MCF 10A (cell line): ENCODE measurements at regions not wholly inside any gene's neighbourhood (a gene's known extent, or its start where the extent isn't known, plus 50 kb on each side); places are given as distances from the start of the nearest gene placed in this dataset.
"Not testable (repeated sequence)": the region's sequence is repeated elsewhere in the genome, so short reads cannot be mapped to it uniquely, and the experiment has no call there.

Experiments
- BruUV-seq: library from RNA; stranded (reverse); fragments of 400-500 nt; replicated peaks from 2 replicates; lab custom pipeline; 2021; lab: Mats Ljungman, UMichigan
- CTCF ChIA-PET: fragments of 300-600 bp; sonication (Branson Sonifier 250); formaldehyde crosslinking; extraction: SDS; loops from one replicate; lab custom pipeline; 2021; ENCODE audit warnings: antibody characterized with exemption, inconsistent platforms; lab: Yijun Ruan, JAX
- POLR2A ChIA-PET: fragments of 300-600, 350-650 bp; sonication (Branson Sonifier 250); formaldehyde crosslinking; extraction: SDS; loops from one replicate; lab custom pipeline; 2020; ENCODE audit warnings: antibody characterized with exemption, inconsistent platforms; lab: Yijun Ruan, JAX
- DNase-seq: peaks from one replicate; pipeline ENCODE4 v3.0.0-alpha.2; 2018; ENCODE audit not compliant: unreplicated experiment
- H3K27ac Mint-ChIP-seq: one replicate; pipeline ENCODE4 v1.8.0; 2022; ENCODE audit warnings: mild to moderate bottlenecking, low read depth, mixed read lengths; ENCODE audit not compliant: unreplicated experiment
- H3K27me3 Mint-ChIP-seq: one replicate; pipeline ENCODE4 v1.8.0; 2022; ENCODE audit warnings: mixed read lengths; ENCODE audit not compliant: insufficient read depth, unreplicated experiment
- H3K36me3 Mint-ChIP-seq: one replicate; pipeline ENCODE4 v1.8.0; 2022; ENCODE audit warnings: mild to moderate bottlenecking, moderate library complexity, mixed read lengths; ENCODE audit not compliant: insufficient read depth, unreplicated experiment
- H3K4me1 Mint-ChIP-seq: one replicate; pipeline ENCODE4 v1.8.0; 2022; ENCODE audit warnings: mixed read lengths; ENCODE audit not compliant: insufficient read depth, unreplicated experiment
- H3K4me3 Mint-ChIP-seq: one replicate; pipeline ENCODE4 v1.8.0; 2022; ENCODE audit warnings: mild to moderate bottlenecking, moderate library complexity, mixed read lengths; ENCODE audit not compliant: unreplicated experiment
- H3K9me3 Mint-ChIP-seq: one replicate; pipeline ENCODE4 v1.8.0; 2022; ENCODE audit warnings: mixed read lengths; ENCODE audit not compliant: unreplicated experiment
- intact Hi-C: fragments of 100-400 bp; cut with micrococcal nuclease; formaldehyde crosslinking; loops from 2 replicates; pipeline ENCODE4 v1.14.1; 2022
- TF ChIP-seq, protein P1 (sequence below): fragments of 200-600 bp; IDR thresholded peaks from one replicate; pipeline ENCODE4 v1.8.0; 2022; ENCODE audit warnings: antibody characterized with exemption, mild to moderate bottlenecking; ENCODE audit not compliant: unreplicated experiment

DNA sequence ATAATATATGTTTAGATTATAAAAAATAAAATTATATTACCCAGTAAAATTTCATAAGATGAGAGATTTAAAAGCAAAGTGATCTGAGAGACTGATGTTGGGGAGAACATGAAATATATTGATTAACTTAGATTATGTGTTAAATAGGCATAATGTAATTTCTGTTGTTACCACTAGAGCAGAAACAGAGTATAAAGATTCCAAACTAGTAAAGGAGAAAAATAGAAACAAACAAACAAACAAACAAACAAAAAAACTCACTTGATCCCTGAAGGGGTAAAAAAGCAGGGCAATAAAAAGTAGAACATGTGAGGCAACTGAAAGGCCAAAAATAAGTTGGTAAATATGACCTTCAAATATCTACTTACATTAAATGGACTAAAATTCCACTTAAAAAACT lies 640.4 kb upstream of the RGS18 start:
- H3K36me3 Mint-ChIP-seq: no peaks in the 10 kb centered on the region
- TF ChIP-seq, protein P1, sequence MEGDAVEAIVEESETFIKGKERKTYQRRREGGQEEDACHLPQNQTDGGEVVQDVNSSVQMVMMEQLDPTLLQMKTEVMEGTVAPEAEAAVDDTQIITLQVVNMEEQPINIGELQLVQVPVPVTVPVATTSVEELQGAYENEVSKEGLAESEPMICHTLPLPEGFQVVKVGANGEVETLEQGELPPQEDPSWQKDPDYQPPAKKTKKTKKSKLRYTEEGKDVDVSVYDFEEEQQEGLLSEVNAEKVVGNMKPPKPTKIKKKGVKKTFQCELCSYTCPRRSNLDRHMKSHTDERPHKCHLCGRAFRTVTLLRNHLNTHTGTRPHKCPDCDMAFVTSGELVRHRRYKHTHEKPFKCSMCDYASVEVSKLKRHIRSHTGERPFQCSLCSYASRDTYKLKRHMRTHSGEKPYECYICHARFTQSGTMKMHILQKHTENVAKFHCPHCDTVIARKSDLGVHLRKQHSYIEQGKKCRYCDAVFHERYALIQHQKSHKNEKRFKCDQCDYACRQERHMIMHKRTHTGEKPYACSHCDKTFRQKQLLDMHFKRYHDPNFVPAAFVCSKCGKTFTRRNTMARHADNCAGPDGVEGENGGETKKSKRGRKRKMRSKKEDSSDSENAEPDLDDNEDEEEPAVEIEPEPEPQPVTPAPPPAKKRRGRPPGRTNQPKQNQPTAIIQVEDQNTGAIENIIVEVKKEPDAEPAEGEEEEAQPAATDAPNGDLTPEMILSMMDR: no peak
- POLR2A ChIA-PET: no interaction called here
- no TSS peak for BruUV-seq
- H3K4me3 Mint-ChIP-seq: no peak overlapping the region
- H3K9me3 Mint-ChIP-seq: no peaks in the 10 kb centered on the region
- H3K4me1 Mint-ChIP-seq: no peaks in the 10 kb centered on the region
- no peaks in the 10 kb centered on the region for H3K27me3 Mint-ChIP-seq
- intact Hi-C loops: no loop called here
- H3K27ac Mint-ChIP-seq: no peak overlapping the region
- DNase-seq: no peak
- CTCF ChIA-PET: no interaction called here

DNA sequence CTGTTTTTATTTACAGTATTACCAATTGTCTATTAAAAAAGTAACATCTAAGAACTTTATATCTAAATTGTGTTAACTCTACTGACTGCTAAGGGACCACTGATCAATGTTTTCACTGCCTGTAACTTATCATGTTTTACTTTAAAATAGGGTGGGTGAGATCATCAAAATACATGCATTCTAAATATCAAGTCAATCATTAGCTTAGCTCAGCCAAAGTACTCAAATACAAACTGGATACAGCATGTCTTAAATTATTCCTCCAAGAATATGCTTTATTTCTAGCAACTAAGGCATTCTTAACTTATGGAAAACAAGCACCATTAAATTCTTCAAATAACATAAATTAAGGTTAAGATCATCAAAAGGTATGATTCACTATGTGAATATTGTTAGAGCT lies 638.7 kb upstream of the RGS18 start:
- intact Hi-C loops: no loop called here
- ChIA-PET POLR2A (no interaction called here), CTCF (interaction anchor here (0.7 kb wide), 1 partner anchor 514 kb away, joined by 3 read pairs; no protein-coding TSS in a partner anchor)
- TF ChIP-seq, protein P1: no peak
- Mint-ChIP-seq H3K27me3 (no peaks in the 10 kb centered on the region), H3K9me3 (no peaks in the 10 kb centered on the region), H3K4me1 (no peaks in the 10 kb centered on the region), H3K36me3 (no peaks in the 10 kb centered on the region), H3K27ac (no peak overlapping the region), H3K4me3 (no peak overlapping the region)
- no peak for DNase-seq
- no TSS peak for BruUV-seq

DNA sequence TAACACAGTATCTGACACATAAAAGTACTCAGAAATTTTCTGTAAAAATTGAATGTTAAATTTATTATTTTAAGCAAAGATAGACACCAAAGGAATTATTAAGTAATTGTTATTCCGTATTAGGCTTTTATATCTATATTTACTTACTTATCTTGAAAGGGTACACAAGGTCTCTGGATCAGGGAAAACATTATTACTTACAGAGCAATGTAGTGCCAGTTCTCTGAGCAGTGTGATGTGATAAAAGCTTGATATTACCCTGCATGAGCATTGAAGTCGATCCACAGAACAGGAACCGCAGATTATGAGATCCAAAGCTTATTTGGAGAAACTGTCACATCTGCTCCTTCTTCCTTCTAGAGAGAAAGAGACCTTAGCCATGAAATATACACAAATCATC lies 637.9 kb upstream of the RGS18 start:
- H3K27ac Mint-ChIP-seq: no peak overlapping the region
- H3K36me3 Mint-ChIP-seq: no peaks in the 10 kb centered on the region
- no peaks in the 10 kb centered on the region for H3K4me1 Mint-ChIP-seq
- H3K4me3 Mint-ChIP-seq: no peak overlapping the region
- no TSS peak for BruUV-seq
- ChIA-PET POLR2A (no interaction called here), CTCF (interaction anchor here (0.6 kb wide), 2 partner anchors 20 to 347 kb away, joined by 3 read pairs; no protein-coding TSS in a partner anchor)
- no peak for DNase-seq
- H3K27me3 Mint-ChIP-seq: no peaks in the 10 kb centered on the region
- no peaks in the 10 kb centered on the region for H3K9me3 Mint-ChIP-seq
- intact Hi-C loops: no loop called here
- TF ChIP-seq, protein P1: no peak

DNA sequence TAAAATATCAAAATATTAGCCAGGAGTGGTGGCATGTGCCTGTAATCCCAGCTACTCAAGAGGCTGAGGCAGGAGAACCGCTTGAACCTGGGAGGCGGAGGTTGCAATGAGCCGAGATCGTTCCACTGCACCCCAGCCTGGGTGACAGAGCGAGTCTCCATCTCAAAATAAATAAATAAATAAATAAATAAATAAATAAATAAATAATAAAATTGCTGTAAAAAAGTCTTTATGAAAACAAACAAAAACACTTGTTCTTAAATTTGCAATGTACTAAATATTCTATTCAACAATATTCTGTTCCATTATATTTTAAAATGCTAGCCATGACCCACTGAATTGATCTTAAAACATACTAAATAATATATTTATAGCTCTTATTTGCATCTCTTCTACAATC lies 632.3 kb upstream of the RGS18 start:
- H3K27ac Mint-ChIP-seq, H3K4me1 Mint-ChIP-seq, DNase-seq, H3K27me3 Mint-ChIP-seq, BruUV-seq, POLR2A ChIA-PET, H3K36me3 Mint-ChIP-seq, intact Hi-C loops, H3K4me3 Mint-ChIP-seq, H3K9me3 Mint-ChIP-seq: not testable (repeated sequence)
- CTCF ChIA-PET: interaction anchor here (0.6 to 0.7 kb wide), 3 partner anchors 45 to 232 kb away, joined by 3 read pairs; no protein-coding TSS in a partner anchor

DNA sequence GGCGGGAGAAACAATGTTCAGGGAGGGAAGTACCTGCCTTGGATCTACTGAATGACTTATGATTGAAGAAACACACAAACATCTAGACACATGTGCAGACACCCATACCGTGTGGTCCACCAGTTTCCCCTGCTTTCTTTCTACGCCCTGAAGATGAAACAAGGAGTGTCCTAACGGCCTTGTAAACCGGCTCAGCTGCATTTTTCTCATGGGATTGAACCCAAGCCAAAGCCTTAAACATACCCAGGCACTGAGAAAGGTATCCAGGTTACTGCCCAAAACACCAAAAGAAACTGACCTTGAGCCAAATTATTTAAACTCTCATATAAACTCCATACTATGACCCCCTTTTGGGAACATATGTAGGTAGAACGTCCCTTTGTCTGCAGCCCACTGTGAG lies 630.0 kb upstream of the RGS18 start:
- H3K36me3 Mint-ChIP-seq: no peaks in the 10 kb centered on the region
- intact Hi-C loops: no loop called here
- H3K4me1 Mint-ChIP-seq: no peaks in the 10 kb centered on the region
- H3K4me3 Mint-ChIP-seq: no peak overlapping the region
- no TSS peak for BruUV-seq
- H3K27me3 Mint-ChIP-seq: no peaks in the 10 kb centered on the region
- DNase-seq: no peak
- CTCF ChIA-PET: no interaction called here
- no peak overlapping the region for H3K27ac Mint-ChIP-seq
- no peaks in the 10 kb centered on the region for H3K9me3 Mint-ChIP-seq
- POLR2A ChIA-PET: no interaction called here
- TF ChIP-seq, protein P1: no peak
